OCI-LY3 (cell line): ENCODE measurements at regions not wholly inside any gene's neighbourhood (a gene's known extent, or its start where the extent isn't known, plus 50 kb on each side); places are given as distances from the start of the nearest gene placed in this dataset.

Experiments
- H2AFZ ChIP-seq: fragments of 200-600, 300-600 bp; shearing (Covaris generic); 2 replicates; pipeline ENCODE4 v1.6.0; 2014; ENCODE audit warnings: antibody characterized with exemption, low read depth, low read length
- H3K27ac ChIP-seq: fragments of 200-600, 300-600 bp; sonication (generic); 2 replicates; pipeline ENCODE4 v1.5.1; 2014; ENCODE audit warnings: mild to moderate bottlenecking, low read length, moderate library complexity, mixed read lengths
- H3K27me3 ChIP-seq: fragments of 200-600, 300-600 bp; sonication (generic); 2 replicates; pipeline ENCODE4 v1.6.1; 2014; ENCODE audit warnings: low read depth, low read length, mixed read lengths
- H3K36me3 ChIP-seq: fragments of 200-600, 300-600 bp; sonication (generic); replicated peaks from 2 replicates; pipeline ENCODE3; 2014; ENCODE audit warnings: low read depth, low read length, mixed read lengths
- H3K4me1 ChIP-seq: fragments of 300-600, 200-600 bp; sonication (generic); 2 replicates; pipeline ENCODE4 v1.6.1; 2014; ENCODE audit warnings: low read length, mixed read lengths
- H3K4me2 ChIP-seq: fragments of 200-600, 300-600 bp; sonication (generic); 2 replicates; pipeline ENCODE4 v1.6.1; 2014; ENCODE audit warnings: low read length, mixed read lengths
- H3K4me3 ChIP-seq: fragments of 300-600, 200-600 bp; sonication (generic); 2 replicates; pipeline ENCODE4 v1.5.1; 2014; ENCODE audit warnings: antibody characterized with exemption, mild to moderate bottlenecking, low read length, moderate library complexity
- H3K79me2 ChIP-seq: fragments of 300-600, 200-600 bp; shearing (Covaris generic); 2 replicates; pipeline ENCODE4 v1.6.1; 2014; ENCODE audit warnings: mild to moderate bottlenecking, low read length, mixed read lengths
- H3K9ac ChIP-seq: fragments of 300-600, 200-600 bp; shearing (Covaris generic); 2 replicates; pipeline ENCODE4 v1.6.0; 2014; ENCODE audit warnings: mild to moderate bottlenecking, low read length, moderate library complexity
- H3K9me3 ChIP-seq: fragments of 200-600, 300-600 bp; shearing (Covaris generic); 2 replicates; pipeline ENCODE4 v1.6.1; 2014; ENCODE audit warnings: low read length, mixed read lengths; ENCODE audit not compliant: insufficient read depth
- H4K20me1 ChIP-seq: fragments of 200-600, 300-600 bp; sonication (generic); 2 replicates; pipeline ENCODE4 v1.6.1; 2016; ENCODE audit warnings: low read length, mixed read lengths; ENCODE audit not compliant: insufficient read depth
- CTCF ChIP-seq: fragments of 200-600, 300-600 bp; sonication (generic); IDR thresholded peaks from 2 replicates; pipeline ENCODE4 v1.5.1; 2014; ENCODE audit warnings: antibody characterized with exemption, low read length, low read depth
- EZH2phosphoT487 ChIP-seq: fragments of 200-600 bp; shearing (Covaris generic); IDR thresholded peaks from 2 replicates; pipeline ENCODE4 v1.6.1; 2018; ENCODE audit warnings: antibody characterized with exemption, mixed run types, low read depth

GRCh38 chr10:61834519-61834918 lies 67.0 kb upstream of the ARID5B start:
- Histone ChIP-seq H3K36me3 (no peaks in the 10 kb centered on the region), H3K4me2 (no peak overlapping the region), H3K4me1 (peaks cover 5% of the 10 kb centered on the region; the same call in 1 of the 2 replicates), H2AFZ (no peak overlapping the region), H4K20me1 (no peaks in the 10 kb centered on the region), H3K79me2 (no peaks in the 10 kb centered on the region), H3K9me3 (no peaks in the 10 kb centered on the region), H3K9ac (no peak overlapping the region), H3K27me3 (no peaks in the 10 kb centered on the region), H3K27ac (no peak overlapping the region), H3K4me3 (no peak overlapping the region)
- TF ChIP-seq CTCF (no peak), EZH2phosphoT487 (no peak)

GRCh38 chr10:61835069-61835945 lies 66.2 kb upstream of the ARID5B start:
- H3K4me1 ChIP-seq = peaks cover 5% of the 10 kb centered on the region; the same call in 1 of the 2 replicates
- no peak overlapping the region; the same call in 1 of the 2 replicates for H2AFZ ChIP-seq
- H3K36me3 ChIP-seq = no peaks in the 10 kb centered on the region
- no peak overlapping the region for H3K27ac ChIP-seq
- TF ChIP-seq EZH2phosphoT487 (no peak), CTCF (peak; percentile 37)
- H4K20me1 ChIP-seq = no peaks in the 10 kb centered on the region
- H3K9me3 ChIP-seq = no peaks in the 10 kb centered on the region
- H3K4me3 ChIP-seq = no peak overlapping the region
- H3K79me2 ChIP-seq = no peaks in the 10 kb centered on the region
- no peaks in the 10 kb centered on the region for H3K27me3 ChIP-seq
- H3K9ac ChIP-seq = no peak overlapping the region
- no peak overlapping the region for H3K4me2 ChIP-seq

- Histone ChIP-seq H3K4me2 (no peak overlapping the region), H3K4me1 (peaks cover 5% of the 10 kb centered on the region; the same call in 1 of the 2 replicates)
Measured at GRCh38 chr10:61835946-61836887, 65.3 kb upstream of the ARID5B start.

More at GRCh38 chr10:61835946-61836887, 65.3 kb upstream of the ARID5B start:
- no peak overlapping the region for H2AFZ ChIP-seq
- H3K27me3 ChIP-seq = no peaks in the 10 kb centered on the region
- H4K20me1 ChIP-seq = no peaks in the 10 kb centered on the region
- no peak overlapping the region for H3K27ac ChIP-seq
- TF ChIP-seq CTCF = no peak
- TF ChIP-seq EZH2phosphoT487 = no peak
- no peaks in the 10 kb centered on the region for H3K79me2 ChIP-seq
- no peak overlapping the region for H3K4me3 ChIP-seq
- no peaks in the 10 kb centered on the region for H3K9me3 ChIP-seq
- no peaks in the 10 kb centered on the region for H3K36me3 ChIP-seq
- no peak overlapping the region for H3K9ac ChIP-seq
